ENCODE measurements at regions not wholly inside any gene's neighbourhood (a gene's known extent, or its start where the extent isn't known, plus 50 kb on each side); places are given as distances from the start of the nearest gene placed in this dataset.

DNA sequence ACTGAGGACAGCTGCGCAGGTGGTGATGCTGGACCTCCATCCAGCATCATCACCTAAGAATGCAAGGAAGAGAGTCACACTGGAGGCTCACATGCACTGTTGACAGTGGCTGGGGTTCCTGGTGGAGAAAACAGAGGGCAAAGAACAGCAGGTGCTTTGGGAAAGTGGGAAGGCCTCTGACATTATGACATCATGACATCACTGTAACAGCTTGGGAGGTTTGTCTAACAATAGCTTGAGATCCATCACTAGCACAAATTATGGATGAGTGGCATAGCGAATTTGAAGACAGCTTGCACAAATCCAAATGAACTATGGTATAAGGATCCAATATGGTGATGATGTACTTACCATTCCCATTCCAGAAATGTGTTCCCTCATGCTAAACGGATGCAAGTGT lies 226.5 kb upstream of the MPHOSPH6 start:
- POLR2A ChIA-PET, result no interaction called here
- intact Hi-C loops (cut with micrococcal nuclease; ENCODE audit: unreplicated experiment), result no loop called here

More for the DNA sequence above, 226.5 kb upstream of the MPHOSPH6 start:
- TF ChIP-seq ZNF180 (CRISPR knock-in tag; IDR thresholded peaks at IDR 0.05; ENCODE audit: borderline replicate concordance, low read depth) (no peak), ZNF282 (IDR thresholded peaks at IDR 0.05; ENCODE audit: partially characterized antibody) (no peak), ZNF513 (CRISPR knock-in tag; conservative IDR thresholded peaks at IDR 0.05) (no peak), ATF7 (IDR thresholded peaks at IDR 0.05) (peak; percentile 80), ATF7 (CRISPR knock-in tag; IDR thresholded peaks at IDR 0.05) (no peak), ZNF296 (CRISPR knock-in tag; conservative IDR thresholded peaks at IDR 0.05) (no peak), RFXANK (CRISPR knock-in tag; IDR thresholded peaks at IDR 0.05) (no peak), THAP9 (CRISPR knock-in tag; IDR thresholded peaks at IDR 0.05; ENCODE audit: borderline replicate concordance) (no peak), DMAP1 (CRISPR knock-in tag; IDR thresholded peaks at IDR 0.05) (no peak), NFIB (CRISPR knock-in tag; IDR thresholded peaks at IDR 0.05; ENCODE audit: borderline replicate concordance) (no peak), TCF7 (IDR thresholded peaks at IDR 0.05; ENCODE audit: low read depth) (no peak), CREB1 (IDR thresholded peaks at IDR 0.05) (peak; percentile 72), CREB1 (CRISPR knock-in tag; IDR thresholded peaks at IDR 0.05) (no peak), ELF1 (CRISPR knock-in tag; IDR thresholded peaks at IDR 0.05) (no peak), ZNF225 (CRISPR knock-in tag; IDR thresholded peaks at IDR 0.05) (no peak), SCMH1 (CRISPR knock-in tag; IDR thresholded peaks at IDR 0.05; ENCODE audit: borderline replicate concordance) (no peak), ZNF768 (CRISPR knock-in tag; IDR thresholded peaks at IDR 0.05) (no peak), AHR (CRISPR knock-in tag; IDR thresholded peaks at IDR 0.05) (no peak)
- TF ChIP-seq, protein P1, sequence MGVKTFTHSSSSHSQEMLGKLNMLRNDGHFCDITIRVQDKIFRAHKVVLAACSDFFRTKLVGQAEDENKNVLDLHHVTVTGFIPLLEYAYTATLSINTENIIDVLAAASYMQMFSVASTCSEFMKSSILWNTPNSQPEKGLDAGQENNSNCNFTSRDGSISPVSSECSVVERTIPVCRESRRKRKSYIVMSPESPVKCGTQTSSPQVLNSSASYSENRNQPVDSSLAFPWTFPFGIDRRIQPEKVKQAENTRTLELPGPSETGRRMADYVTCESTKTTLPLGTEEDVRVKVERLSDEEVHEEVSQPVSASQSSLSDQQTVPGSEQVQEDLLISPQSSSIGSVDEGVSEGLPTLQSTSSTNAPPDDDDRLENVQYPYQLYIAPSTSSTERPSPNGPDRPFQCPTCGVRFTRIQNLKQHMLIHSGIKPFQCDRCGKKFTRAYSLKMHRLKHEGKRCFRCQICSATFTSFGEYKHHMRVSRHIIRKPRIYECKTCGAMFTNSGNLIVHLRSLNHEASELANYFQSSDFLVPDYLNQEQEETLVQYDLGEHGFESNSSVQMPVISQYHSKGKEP (CRISPR knock-in tag; IDR thresholded peaks at IDR 0.05), result no peak
- Histone ChIP-seq H3K27me3 (ENCODE audit: control insufficient read depth in 1 of 2, insufficient read depth in 2 of 2, low read length in 2 of 2) (no peaks in the 10 kb centered on the region), H3K36me3 (replicated peaks in 1 of 2; ENCODE audit: control insufficient read depth in 1 of 2, insufficient read depth in 2 of 2, low read length in 2 of 2) (no peaks in the 10 kb centered on the region), H3K79me2 (ENCODE audit: insufficient read depth, low read length) (no peaks in the 10 kb centered on the region), H3K9me3 (ENCODE audit: low read length) (no peaks in the 10 kb centered on the region), H3K4me3 (replicated peaks in 1 of 3; ENCODE audit: insufficient read depth in 1 of 3, low read depth in 2 of 3, low read length in 3 of 3) (no peak overlapping the region), H4K20me1 (ENCODE audit: insufficient read depth, low read length) (no peaks in the 10 kb centered on the region), H3K4me1 (ENCODE audit: insufficient read depth, low read length) (peaks cover 11% of the 10 kb centered on the region; the same call in 1 of the 2 replicates), H3K9ac (ENCODE audit: insufficient read depth, low read depth, low read length) (no peak overlapping the region), H3K27ac (ENCODE audit: extremely low read length, insufficient read depth, low read length) (no peak overlapping the region), H2AFZ (ENCODE audit: low read length) (no peak overlapping the region), H3K4me2 (ENCODE audit: low read depth, low read length) (no peak overlapping the region)
- ATAC-seq, result no peak
- WGBS (ENCODE audit: low lambda C conversion rate), result 46% methylated on average over 3 of the region's 3 CpGs
- no peak for DNase-seq (ENCODE audit: low spot score)
- CTCF ChIA-PET (ENCODE audit: low intra/inter-chr PET ratio, low total read pairs), result no interaction called here
- no TSS peak for BruUV-seq (replicated peaks)
- no peak for FAIRE-seq
- in situ Hi-C loops (cut with HindIII; ENCODE audit: extremely low pct_ligation_motif_present, low pct_unique_long_range_greater_than_20kb), result no loop called here
